Erythroblast (primary cell): ENCODE measurements at regions not wholly inside any gene's neighbourhood (a gene's known extent, or its start where the extent isn't known, plus 50 kb on each side); places are given as distances from the start of the nearest gene placed in this dataset.

Experiments used
- GATA1 ChIP-seq: IDR thresholded peaks from 2 replicates; pipeline ENCODE4 v1.6.1; 2011; ENCODE audit warnings: low read depth, mild to moderate bottlenecking, control low read depth, low read length, moderate library complexity
- POLR2A ChIP-seq: IDR thresholded peaks from 2 replicates; pipeline ENCODE4 v1.6.1; 2011; ENCODE audit warnings: mild to moderate bottlenecking, low read length

DNA sequence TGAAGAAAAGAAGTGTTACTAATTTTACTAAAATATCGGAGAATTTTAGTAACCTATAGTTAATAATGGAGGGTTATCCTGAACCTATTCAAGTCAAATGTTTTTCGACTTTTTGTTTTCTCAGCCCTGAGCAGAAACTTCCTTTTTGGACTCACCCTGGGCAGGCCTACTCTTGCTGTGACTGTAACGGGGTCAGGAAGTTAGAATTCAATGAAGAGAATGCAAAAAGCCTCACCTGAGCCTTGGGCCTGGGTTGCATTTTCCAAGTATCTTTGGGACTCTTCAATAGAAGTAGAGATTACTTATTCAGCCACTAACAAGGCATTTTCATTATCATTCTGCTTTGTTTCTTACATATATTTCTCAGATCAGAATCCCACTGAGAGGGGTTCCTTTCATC lies 405.3 kb downstream of the TLR4 start:
- TF ChIP-seq POLR2A (no peak), GATA1 (no peak)
